ENCODE measurements at regions not wholly inside any gene's neighbourhood (a gene's known extent, or its start where the extent isn't known, plus 50 kb on each side); places are given as distances from the start of the nearest gene placed in this dataset.

DNA sequence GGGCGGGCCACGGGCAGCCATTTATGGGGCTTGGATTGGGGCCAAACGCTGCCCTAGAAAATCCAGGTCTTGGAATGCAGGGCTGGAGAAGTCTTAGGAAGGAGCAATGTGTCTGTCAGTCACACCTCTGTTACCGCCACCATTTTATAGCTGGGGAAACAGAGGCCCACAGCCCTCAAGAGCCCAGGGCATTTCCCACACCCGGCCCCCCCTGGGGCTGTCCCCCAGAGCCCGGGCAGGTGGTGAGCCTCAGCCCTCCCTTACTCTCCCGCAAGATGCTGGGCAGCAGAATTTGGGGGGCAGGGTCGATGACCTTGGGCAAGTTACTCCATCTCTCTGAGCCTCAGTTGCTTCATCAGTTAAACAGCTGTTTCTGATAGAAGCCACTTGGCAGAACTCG, 508.2 kb downstream of the SHQ1 start:
- H3K4me3 ChIP-seq (ENCODE audit: low read length in 2 of 2): no peak overlapping the region
- Mint-ChIP-seq H3K27me3 (no peaks in the 10 kb centered on the region), H3K4me1 (peaks cover 16 to 26% (median 21%) of the 10 kb centered on the region in 4 donors), H3K9me3 (no peaks in the 10 kb centered on the region), H3K36me3 (no peaks in the 10 kb centered on the region), H3K27ac (no peak overlapping the region), H3K4me3 (no peak overlapping the region)
- no peaks in the 10 kb centered on the region for H3K27me3 ChIP-seq (ENCODE audit: insufficient read depth, low read length)
- no peak overlapping the region for H3K27ac ChIP-seq (ENCODE audit: low read depth, low read length)
- ChIA-PET CTCF (ENCODE audit: partially characterized antibody) (no interaction called here), POLR2A (ENCODE audit: partially characterized antibody) (no interaction called here)
- intact Hi-C loops (cut with micrococcal nuclease): loop anchor here (10.0 kb wide), 1 partner anchor 105 kb away; the partner anchor contains the start of gene RYBP
- H3K9me3 ChIP-seq (ENCODE audit: control insufficient read depth in 1 of 2, low read length in 2 of 2): no peaks in the 10 kb centered on the region
- no peak for DNase-seq
- H3K36me3 ChIP-seq (ENCODE audit: insufficient read depth, low read length): no peaks in the 10 kb centered on the region
- peaks cover 25% of the 10 kb centered on the region for H3K4me1 ChIP-seq (ENCODE audit: insufficient read depth, low read length)

- Histone ChIP-seq H3K4me1 (ENCODE audit: insufficient read depth, low read length) (peaks cover 20% of the 10 kb centered on the region), H3K27me3 (ENCODE audit: insufficient read depth, low read length) (no peaks in the 10 kb centered on the region), H3K36me3 (ENCODE audit: insufficient read depth, low read length) (no peaks in the 10 kb centered on the region), H3K27ac (ENCODE audit: low read depth, low read length) (no peak overlapping the region), H3K4me3 (ENCODE audit: low read length in 2 of 2) (no peak overlapping the region), H3K9me3 (ENCODE audit: control insufficient read depth in 1 of 2, low read length in 2 of 2) (no peaks in the 10 kb centered on the region)
- no peak for DNase-seq
- no peaks in the 10 kb centered on the region for H3K36me3 Mint-ChIP-seq
- POLR2A ChIA-PET (ENCODE audit: partially characterized antibody): no interaction called here
- no peak overlapping the region for H3K27ac Mint-ChIP-seq
- H3K9me3 Mint-ChIP-seq: no peaks in the 10 kb centered on the region
- intact Hi-C loops (cut with micrococcal nuclease): loop anchor here (10.0 kb wide), 1 partner anchor 105 kb away; the partner anchor contains the start of gene RYBP
- no peaks in the 10 kb centered on the region for H3K27me3 Mint-ChIP-seq
- CTCF ChIA-PET (ENCODE audit: partially characterized antibody): no interaction called here
- H3K4me1 Mint-ChIP-seq: peaks cover 15 to 22% (median 19%) of the 10 kb centered on the region in 4 donors
- H3K4me3 Mint-ChIP-seq: no peak overlapping the region
These were observed 508.6 kb downstream of the SHQ1 start for GRCh38 chr3:72339670-72340030.

DNA sequence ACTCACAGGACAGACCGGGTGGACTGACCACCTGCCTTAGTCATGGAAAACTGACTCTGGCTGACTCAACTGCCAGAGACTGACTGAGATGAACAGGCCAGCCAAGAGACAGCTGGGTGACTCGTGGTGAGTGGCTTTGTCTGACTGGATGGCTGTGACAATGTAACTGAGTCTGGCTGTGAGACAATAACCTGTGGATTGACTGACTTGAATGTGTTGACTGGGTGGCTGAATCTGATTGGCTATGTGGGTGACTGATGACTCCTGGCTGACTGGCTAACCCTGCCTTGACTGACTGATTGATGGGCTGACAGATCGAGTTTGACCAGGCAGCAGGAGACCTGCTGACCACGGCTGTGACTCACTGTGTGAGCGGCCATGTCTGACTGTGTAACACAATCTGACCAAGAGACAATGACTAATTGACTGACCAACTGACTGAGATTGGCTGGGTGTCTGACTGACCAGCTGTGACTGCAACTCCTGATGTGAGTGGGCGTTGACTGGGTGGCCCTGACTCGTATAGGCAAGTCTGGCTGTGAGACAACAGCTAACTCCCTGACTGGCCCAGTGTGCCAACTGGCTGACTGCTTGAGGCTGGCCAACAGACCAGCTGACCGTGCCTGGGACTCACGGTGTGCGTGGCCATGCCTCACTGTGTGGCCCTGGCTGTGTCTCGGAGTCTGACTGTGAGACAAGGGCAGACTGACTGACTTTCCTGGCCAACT, 509.1 kb downstream of the SHQ1 start:
- Mint-ChIP-seq H3K4me1 (peaks cover 10 to 16% (median 14%) of the 10 kb centered on the region in 4 donors), H3K9me3 (no peaks in the 10 kb centered on the region), H3K36me3 (no peaks in the 10 kb centered on the region), H3K4me3 (no peak overlapping the region), H3K27me3 (no peaks in the 10 kb centered on the region), H3K27ac (no peak overlapping the region)
- CTCF ChIA-PET (ENCODE audit: partially characterized antibody): no interaction called here
- H3K4me3 ChIP-seq (ENCODE audit: low read length in 2 of 2): no peak overlapping the region
- H3K4me1 ChIP-seq (ENCODE audit: insufficient read depth, low read length): peaks cover 15% of the 10 kb centered on the region
- POLR2A ChIA-PET (ENCODE audit: partially characterized antibody): no interaction called here
- H3K36me3 ChIP-seq (ENCODE audit: insufficient read depth, low read length): no peaks in the 10 kb centered on the region
- no peak overlapping the region for H3K27ac ChIP-seq (ENCODE audit: low read depth, low read length)
- no peaks in the 10 kb centered on the region for H3K9me3 ChIP-seq (ENCODE audit: control insufficient read depth in 1 of 2, low read length in 2 of 2)
- intact Hi-C loops (cut with micrococcal nuclease): no loop called here
- no peaks in the 10 kb centered on the region for H3K27me3 ChIP-seq (ENCODE audit: insufficient read depth, low read length)
- no peak for DNase-seq

DNA sequence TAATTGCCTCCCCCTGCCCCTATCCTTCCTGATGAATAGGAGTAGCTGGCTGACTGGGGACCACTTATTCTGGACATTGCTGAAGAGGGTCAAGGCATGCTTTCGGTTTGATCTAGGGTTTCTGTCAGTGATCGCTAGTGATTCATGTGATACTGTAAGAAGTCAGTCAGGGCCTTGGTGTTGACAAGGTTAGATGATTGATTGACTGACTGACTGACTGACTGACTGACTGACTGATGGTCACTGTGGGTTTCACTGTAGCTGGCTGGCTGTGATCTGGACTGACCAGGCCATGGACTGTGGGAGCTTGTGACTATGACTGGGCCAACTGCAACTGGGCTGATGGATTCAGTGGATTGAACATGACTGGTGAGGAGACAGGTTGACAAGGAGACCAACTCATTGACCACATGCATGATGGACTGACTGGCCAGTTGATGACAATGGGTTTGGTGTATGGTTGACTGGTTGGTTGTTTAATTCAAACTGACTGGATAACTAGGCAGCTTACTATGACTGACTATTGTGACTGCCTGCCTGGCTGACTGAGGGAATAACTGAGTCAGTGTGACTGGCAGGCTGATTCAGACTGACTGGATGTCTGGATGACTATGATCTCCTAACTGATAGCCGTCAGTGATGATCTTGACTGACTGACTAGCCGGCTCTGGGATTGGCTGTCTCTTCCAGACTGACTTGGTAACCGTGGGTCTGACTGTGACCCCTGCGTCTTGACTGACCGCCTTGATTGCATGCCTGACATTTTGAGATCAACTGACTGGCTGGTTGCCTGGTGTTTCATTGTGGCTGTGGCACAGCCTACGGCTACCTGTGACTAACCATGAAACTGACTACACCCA, 509.9 kb downstream of the SHQ1 start:
- Mint-ChIP-seq H3K27me3 (no peaks in the 10 kb centered on the region), H3K9me3 (no peaks in the 10 kb centered on the region), H3K27ac (no peak overlapping the region), H3K36me3 (no peaks in the 10 kb centered on the region), H3K4me3 (no peak overlapping the region), H3K4me1 (peaks cover 2 to 8% (median 8%) of the 10 kb centered on the region in 4 donors)
- peaks cover 7% of the 10 kb centered on the region for H3K4me1 ChIP-seq (ENCODE audit: insufficient read depth, low read length)
- ChIA-PET POLR2A (ENCODE audit: partially characterized antibody) (no interaction called here), CTCF (ENCODE audit: partially characterized antibody) (no interaction called here)
- H3K36me3 ChIP-seq (ENCODE audit: insufficient read depth, low read length): no peaks in the 10 kb centered on the region
- DNase-seq: no peak
- H3K4me3 ChIP-seq (ENCODE audit: low read length in 2 of 2): no peak overlapping the region
- no peaks in the 10 kb centered on the region for H3K9me3 ChIP-seq (ENCODE audit: control insufficient read depth in 1 of 2, low read length in 2 of 2)
- intact Hi-C loops (cut with micrococcal nuclease): no loop called here
- no peaks in the 10 kb centered on the region for H3K27me3 ChIP-seq (ENCODE audit: insufficient read depth, low read length)
- H3K27ac ChIP-seq (ENCODE audit: low read depth, low read length): no peak overlapping the region

- H3K36me3 ChIP-seq (ENCODE audit: insufficient read depth, low read length): no peaks in the 10 kb centered on the region
- Mint-ChIP-seq H3K4me3 (no peak overlapping the region), H3K9me3 (no peaks in the 10 kb centered on the region), H3K4me1 (peaks cover 0 to 1% (median under 1%) of the 10 kb centered on the region in 4 donors), H3K27me3 (no peaks in the 10 kb centered on the region), H3K27ac (no peak overlapping the region), H3K36me3 (no peaks in the 10 kb centered on the region)
- ChIA-PET POLR2A (ENCODE audit: partially characterized antibody) (no interaction called here), CTCF (ENCODE audit: partially characterized antibody) (no interaction called here)
- no peak overlapping the region for H3K4me3 ChIP-seq (ENCODE audit: low read length in 2 of 2)
- H3K4me1 ChIP-seq (ENCODE audit: insufficient read depth, low read length): no peaks in the 10 kb centered on the region
- no peak for DNase-seq
- H3K9me3 ChIP-seq (ENCODE audit: control insufficient read depth in 1 of 2, low read length in 2 of 2): no peaks in the 10 kb centered on the region
- H3K27ac ChIP-seq (ENCODE audit: low read depth, low read length): no peak overlapping the region
- intact Hi-C loops (cut with micrococcal nuclease): no loop called here
- no peaks in the 10 kb centered on the region for H3K27me3 ChIP-seq (ENCODE audit: insufficient read depth, low read length)
These were observed 510.8 kb downstream of the SHQ1 start for GRCh38 chr3:72337480-72337855.

DNA sequence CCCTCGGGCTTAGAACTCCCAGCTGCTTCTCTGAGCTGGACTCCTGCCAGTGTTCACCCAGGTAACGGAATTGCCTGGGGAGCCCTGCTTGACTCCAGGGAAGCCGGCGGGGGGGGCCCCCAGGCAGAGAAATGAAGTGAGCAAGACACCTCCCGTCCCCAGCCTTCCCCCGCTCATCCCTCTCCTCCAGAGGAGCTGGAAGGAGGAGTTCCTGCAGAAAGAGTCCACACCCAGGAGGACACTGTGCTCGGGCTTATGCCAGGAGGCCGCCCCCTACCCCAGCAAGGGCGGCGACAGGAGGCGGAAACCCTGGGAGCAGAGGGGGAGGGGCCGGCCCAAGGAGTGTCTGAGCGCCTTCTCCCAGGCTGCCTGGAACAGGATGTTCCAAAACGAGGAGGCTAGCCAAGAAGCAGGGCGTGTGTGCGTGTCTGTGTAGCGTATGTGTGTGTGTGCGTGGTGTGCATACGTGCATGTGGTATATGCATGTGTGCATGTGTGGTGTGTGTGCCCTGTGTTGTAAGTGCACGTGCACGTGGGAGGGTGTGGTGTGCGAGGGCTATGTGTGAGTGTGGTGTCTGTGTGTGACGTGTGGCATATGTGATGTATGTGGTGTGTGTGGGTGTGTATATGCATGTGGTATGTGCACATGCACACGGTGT, 511.3 kb downstream of the SHQ1 start:
- Mint-ChIP-seq H3K36me3 (no peaks in the 10 kb centered on the region), H3K9me3 (no peaks in the 10 kb centered on the region), H3K27me3 (peaks cover 0 to 1% of the 10 kb centered on the region in 2 donors), H3K4me1 (no peaks in the 10 kb centered on the region), H3K4me3 (no peak overlapping the region), H3K27ac (no peak overlapping the region)
- Histone ChIP-seq H3K27ac (ENCODE audit: low read depth, low read length) (no peak overlapping the region), H3K4me1 (ENCODE audit: insufficient read depth, low read length) (no peaks in the 10 kb centered on the region), H3K9me3 (ENCODE audit: control insufficient read depth in 1 of 2, low read length in 2 of 2) (no peaks in the 10 kb centered on the region), H3K36me3 (ENCODE audit: insufficient read depth, low read length) (no peaks in the 10 kb centered on the region), H3K4me3 (ENCODE audit: low read length in 2 of 2) (no peak overlapping the region), H3K27me3 (ENCODE audit: insufficient read depth, low read length) (no peaks in the 10 kb centered on the region)
- no peak for DNase-seq
- intact Hi-C loops (cut with micrococcal nuclease): no loop called here
- CTCF ChIA-PET (ENCODE audit: partially characterized antibody): no interaction called here
- POLR2A ChIA-PET (ENCODE audit: partially characterized antibody): no interaction called here

GRCh38 chr3:72336114-72336651, 512.1 kb downstream of the SHQ1 start:
- no peak overlapping the region for H3K27ac Mint-ChIP-seq
- H3K27ac ChIP-seq (ENCODE audit: low read depth, low read length): no peak overlapping the region
- H3K36me3 ChIP-seq (ENCODE audit: insufficient read depth, low read length): no peaks in the 10 kb centered on the region
- no peak overlapping the region for H3K4me3 Mint-ChIP-seq
- ChIA-PET CTCF (ENCODE audit: partially characterized antibody) (no interaction called here), POLR2A (ENCODE audit: partially characterized antibody) (no interaction called here)
- no peaks in the 10 kb centered on the region for H3K4me1 Mint-ChIP-seq
- no peaks in the 10 kb centered on the region for H3K9me3 ChIP-seq (ENCODE audit: control insufficient read depth in 1 of 2, low read length in 2 of 2)
- H3K4me1 ChIP-seq (ENCODE audit: insufficient read depth, low read length): no peaks in the 10 kb centered on the region
- no peaks in the 10 kb centered on the region for H3K36me3 Mint-ChIP-seq
- H3K27me3 ChIP-seq (ENCODE audit: insufficient read depth, low read length): no peaks in the 10 kb centered on the region
- H3K4me3 ChIP-seq (ENCODE audit: low read length in 2 of 2): no peak overlapping the region
- DNase-seq: no peak
- H3K27me3 Mint-ChIP-seq: peaks cover 0 to 1% of the 10 kb centered on the region in 2 donors
- intact Hi-C loops (cut with micrococcal nuclease): no loop called here
- no peaks in the 10 kb centered on the region for H3K9me3 Mint-ChIP-seq

All from CD4-positive, alpha-beta memory T cell (primary cell).